GM23338 (cell line): ENCODE measurements at regions not wholly inside any gene's neighbourhood (a gene's known extent, or its start where the extent isn't known, plus 50 kb on each side); places are given as distances from the start of the nearest gene placed in this dataset.

Source experiments
- ATAC-seq: fragments of 200-7000 bp; cut with Tn5 transposase; 3 replicates; pipeline ENCODE4 v1.9.1; 2020
- DNase-seq: peaks from one replicate; pipeline ENCODE4 v3.0.0-alpha.2; 2015; ENCODE audit warnings: low spot score
- H2AFZ ChIP-seq: fragments of 200-600 bp; sonication (generic); 2 replicates; pipeline ENCODE4 v1.8.0; 2016; ENCODE audit warnings: antibody characterized with exemption, mild to moderate bottlenecking, moderate library complexity
- H3F3A ChIP-seq: fragments of 200-600 bp; sonication (generic); replicated peaks from 2 replicates; pipeline ENCODE4 v1.8.0; 2017; ENCODE audit warnings: antibody characterized with exemption, mixed run types, low read depth
- H3K27ac ChIP-seq: fragments of 200-600 bp; sonication (generic); 2 replicates; pipeline ENCODE4 v1.6.1; 2016; ENCODE audit warnings: low read depth
- H3K27me3 ChIP-seq: fragments of 200-600 bp; sonication (generic); 2 replicates; pipeline ENCODE4 v1.8.0; 2016; ENCODE audit warnings: mild to moderate bottlenecking, mixed run types, moderate library complexity; ENCODE audit not compliant: insufficient read depth
- H3K36me3 ChIP-seq: fragments of 200-600 bp; sonication (generic); 2 replicates; pipeline ENCODE4 v1.8.0; 2016; ENCODE audit warnings: mild to moderate bottlenecking; ENCODE audit not compliant: insufficient read depth
- H3K4me1 ChIP-seq: fragments of 200-600 bp; sonication (generic); 2 replicates; pipeline ENCODE4 v1.8.0; 2016; ENCODE audit warnings: mild to moderate bottlenecking, moderate library complexity; ENCODE audit not compliant: insufficient read depth
- H3K4me2 ChIP-seq: fragments of 200-600 bp; sonication (generic); 2 replicates; pipeline ENCODE4 v1.7.1; 2017; ENCODE audit warnings: mixed run types
- H3K4me3 ChIP-seq: fragments of 200-600 bp; sonication (generic); 2 replicates; pipeline ENCODE4 v1.6.1; 2016; ENCODE audit warnings: mixed run types
- H3K79me2 ChIP-seq: fragments of 200-600 bp; sonication (generic); replicated peaks from 2 replicates; pipeline ENCODE4 v1.8.0; 2017; ENCODE audit warnings: mild to moderate bottlenecking; ENCODE audit not compliant: insufficient read depth
- H3K9me2 ChIP-seq: fragments of 200-600 bp; sonication (generic); 2 replicates; pipeline ENCODE4 v1.8.0; 2017; ENCODE audit not compliant: insufficient read depth
- H4K20me1 ChIP-seq: fragments of 200-600 bp; sonication (generic); replicated peaks from 2 replicates; pipeline ENCODE4 v1.8.0; 2017; ENCODE audit warnings: mild to moderate bottlenecking; ENCODE audit not compliant: insufficient read depth
- H3K27ac Mint-ChIP-seq: 2 replicates; pipeline ENCODE4 v1.8.0; 2020; ENCODE audit warnings: inconsistent platforms, mild to moderate bottlenecking, moderate library complexity, mixed read lengths
- H3K27me3 Mint-ChIP-seq: 3 replicates; pipeline ENCODE4 v1.8.0; 2022; ENCODE audit warnings: low read depth, mild to moderate bottlenecking, moderate library complexity, mixed read lengths, inconsistent platforms; ENCODE audit not compliant: insufficient read depth, poor library complexity
- H3K36me3 Mint-ChIP-seq: 3 replicates; pipeline ENCODE4 v1.8.0; 2021; ENCODE audit warnings: low read depth, mild to moderate bottlenecking, inconsistent platforms, moderate library complexity, mixed read lengths
- H3K4me1 Mint-ChIP-seq: 3 replicates; pipeline ENCODE4 v1.8.0; 2020; ENCODE audit warnings: mild to moderate bottlenecking, inconsistent platforms, mixed read lengths
- H3K4me3 Mint-ChIP-seq: 3 replicates; pipeline ENCODE4 v1.8.0; 2021; ENCODE audit warnings: moderate library complexity, mild to moderate bottlenecking, inconsistent platforms, mixed read lengths
- H3K9me3 Mint-ChIP-seq: 3 replicates; pipeline ENCODE4 v1.8.0; 2020; ENCODE audit warnings: moderate library complexity, mild to moderate bottlenecking, inconsistent platforms, mixed read lengths
- ETS1 ChIP-seq: IDR thresholded peaks from 2 replicates; pipeline ENCODE4 v1.6.1; 2016; ENCODE audit warnings: antibody characterized with exemption
- EZH2 ChIP-seq: fragments of 200-600 bp; sonication (generic); IDR thresholded peaks from one replicate; pipeline ENCODE4 v1.8.0; 2017; ENCODE audit warnings: antibody characterized with exemption, mild to moderate bottlenecking, low read depth; ENCODE audit not compliant: unreplicated experiment
- EZH2phosphoT487 ChIP-seq: fragments of 200-600 bp; sonication (generic); IDR thresholded peaks from one replicate; pipeline ENCODE4 v1.8.1; 2018; ENCODE audit warnings: antibody characterized with exemption; ENCODE audit not compliant: unreplicated experiment
- NANOG ChIP-seq: IDR thresholded peaks from 2 replicates; pipeline ENCODE4 v1.6.1; 2016; ENCODE audit warnings: antibody characterized with exemption, borderline replicate concordance
- ZNF331 ChIP-seq: fragments of 250-450 bp; sonication (Bioruptor Pico); IDR thresholded peaks from 2 replicates; pipeline ENCODE4 v1.5.0; 2020; ENCODE audit warnings: low read depth, mild to moderate bottlenecking, moderate library complexity
- ZNF462 ChIP-seq: fragments of 250-450 bp; sonication (Bioruptor Pico); IDR thresholded peaks from 2 replicates; pipeline ENCODE4 v1.5.0; 2020; ENCODE audit warnings: mild to moderate bottlenecking, moderate library complexity
- TF ChIP-seq, protein P1 (sequence below): IDR thresholded peaks from one replicate; pipeline ENCODE4 v1.6.1; 2018; ENCODE audit warnings: antibody characterized with exemption; ENCODE audit not compliant: unreplicated experiment

DNA sequence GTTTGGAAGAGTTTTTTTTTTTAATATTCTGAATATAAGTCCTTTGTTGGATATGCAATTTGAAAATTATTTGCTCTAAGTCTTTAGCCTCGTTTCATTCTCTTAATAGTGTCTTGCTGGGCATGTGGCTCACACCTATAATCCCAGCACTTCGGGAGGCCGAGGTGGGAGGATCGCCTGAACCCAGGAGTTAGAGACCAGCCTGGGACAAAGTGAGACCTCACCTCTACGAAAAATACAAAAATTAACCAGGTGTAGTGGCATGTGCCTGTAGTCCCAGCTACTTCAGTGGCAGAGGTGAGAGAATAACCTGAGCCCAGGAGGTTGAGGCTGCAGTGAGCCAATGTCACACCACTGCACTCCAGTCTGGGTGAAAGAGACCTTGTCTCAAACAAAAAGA, 87.3 kb upstream of the UBAC2 start:
- no peaks in the 10 kb centered on the region for H3K79me2 ChIP-seq
- peaks cover 15% of the 10 kb centered on the region; the same call in 2 of the 3 replicates for H3K4me1 Mint-ChIP-seq
- no peaks in the 10 kb centered on the region for H3K27me3 ChIP-seq
- H3K4me3 ChIP-seq, result no peak overlapping the region
- no peaks in the 10 kb centered on the region for H4K20me1 ChIP-seq
- H2AFZ ChIP-seq, result no peak overlapping the region
- no peak overlapping the region for H3K27ac Mint-ChIP-seq
- H3K36me3 Mint-ChIP-seq, result peaks cover 3% of the 10 kb centered on the region; the same call in 1 of the 3 replicates
- no peaks in the 10 kb centered on the region for H3F3A ChIP-seq
- no peaks in the 10 kb centered on the region for H3K9me2 ChIP-seq
- no peaks in the 10 kb centered on the region for H3K27me3 Mint-ChIP-seq
- no peak for DNase-seq
- H3K4me1 ChIP-seq, result peaks cover 10% of the 10 kb centered on the region
- H3K4me2 ChIP-seq, result peak overlapping the region; percentile 46
- H3K27ac ChIP-seq, result no peak overlapping the region
- ATAC-seq, result no peak
- no peak overlapping the region for H3K4me3 Mint-ChIP-seq
- peaks cover 2% of the 10 kb centered on the region; the same call in 2 of the 3 replicates for H3K9me3 Mint-ChIP-seq
- no peak for TF ChIP-seq ZNF331 (CRISPR knock-in tag)
- no peak for TF ChIP-seq ETS1
- TF ChIP-seq, protein P1, sequence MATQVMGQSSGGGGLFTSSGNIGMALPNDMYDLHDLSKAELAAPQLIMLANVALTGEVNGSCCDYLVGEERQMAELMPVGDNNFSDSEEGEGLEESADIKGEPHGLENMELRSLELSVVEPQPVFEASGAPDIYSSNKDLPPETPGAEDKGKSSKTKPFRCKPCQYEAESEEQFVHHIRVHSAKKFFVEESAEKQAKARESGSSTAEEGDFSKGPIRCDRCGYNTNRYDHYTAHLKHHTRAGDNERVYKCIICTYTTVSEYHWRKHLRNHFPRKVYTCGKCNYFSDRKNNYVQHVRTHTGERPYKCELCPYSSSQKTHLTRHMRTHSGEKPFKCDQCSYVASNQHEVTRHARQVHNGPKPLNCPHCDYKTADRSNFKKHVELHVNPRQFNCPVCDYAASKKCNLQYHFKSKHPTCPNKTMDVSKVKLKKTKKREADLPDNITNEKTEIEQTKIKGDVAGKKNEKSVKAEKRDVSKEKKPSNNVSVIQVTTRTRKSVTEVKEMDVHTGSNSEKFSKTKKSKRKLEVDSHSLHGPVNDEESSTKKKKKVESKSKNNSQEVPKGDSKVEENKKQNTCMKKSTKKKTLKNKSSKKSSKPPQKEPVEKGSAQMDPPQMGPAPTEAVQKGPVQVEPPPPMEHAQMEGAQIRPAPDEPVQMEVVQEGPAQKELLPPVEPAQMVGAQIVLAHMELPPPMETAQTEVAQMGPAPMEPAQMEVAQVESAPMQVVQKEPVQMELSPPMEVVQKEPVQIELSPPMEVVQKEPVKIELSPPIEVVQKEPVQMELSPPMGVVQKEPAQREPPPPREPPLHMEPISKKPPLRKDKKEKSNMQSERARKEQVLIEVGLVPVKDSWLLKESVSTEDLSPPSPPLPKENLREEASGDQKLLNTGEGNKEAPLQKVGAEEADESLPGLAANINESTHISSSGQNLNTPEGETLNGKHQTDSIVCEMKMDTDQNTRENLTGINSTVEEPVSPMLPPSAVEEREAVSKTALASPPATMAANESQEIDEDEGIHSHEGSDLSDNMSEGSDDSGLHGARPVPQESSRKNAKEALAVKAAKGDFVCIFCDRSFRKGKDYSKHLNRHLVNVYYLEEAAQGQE, result no peak
- no peak for TF ChIP-seq NANOG
- TF ChIP-seq EZH2phosphoT487, result no peak
- TF ChIP-seq ZNF462 (CRISPR knock-in tag), result no peak
- no peak for TF ChIP-seq EZH2
- no peaks in the 10 kb centered on the region for H3K36me3 ChIP-seq
